GM13977 (cell line): ENCODE measurements at regions not wholly inside any gene's neighbourhood (a gene's known extent, or its start where the extent isn't known, plus 50 kb on each side); places are given as distances from the start of the nearest gene placed in this dataset.

Experiments
- DNase-seq: peaks from one replicate; pipeline ENCODE4 v3.0.0; 2012; ENCODE audit warnings: low spot score
- CTCF ChIP-seq: IDR thresholded peaks from 2 replicates; pipeline ENCODE4 v1.5.1; 2012; ENCODE audit warnings: mild to moderate bottlenecking, control low read depth; ENCODE audit not compliant: insufficient read depth; ENCODE audit errors: extremely low read depth, missing control alignments
- in situ Hi-C: fragments of 300-500 bp; cut with MboI; formaldehyde crosslinking; loops from one replicate; pipeline ENCODE4 v1.12.0; 2022; ENCODE audit warnings: low sequenced_read_pairs, low pct_unique_long_range_greater_than_20kb, mixed read lengths, inconsistent platforms; ENCODE audit not compliant: unreplicated experiment

GRCh38 chr12:19584732-19585131 is 145.4 kb downstream of the AEBP2 start:
- in situ Hi-C loops, result no loop called here
- TF ChIP-seq CTCF, result no peak
- no peak for DNase-seq

GRCh38 chr12:19588951-19589350 is 149.7 kb downstream of the AEBP2 start:
- no peak for DNase-seq
- TF ChIP-seq CTCF, result no peak
- in situ Hi-C loops, result no loop called here

- no peak for DNase-seq
- no peak for TF ChIP-seq CTCF
- in situ Hi-C loops, result no loop called here
These were observed 152.7 kb downstream of the AEBP2 start for GRCh38 chr12:19591951-19592350.

- no peak for DNase-seq
- in situ Hi-C loops, result no loop called here
- no peak for TF ChIP-seq CTCF
These were observed 157.3 kb downstream of the AEBP2 start for GRCh38 chr12:19596434-19597166.

- no peak for TF ChIP-seq CTCF
- DNase-seq, result no peak
- in situ Hi-C loops, result no loop called here
These were observed 158.1 kb downstream of the AEBP2 start for GRCh38 chr12:19597167-19598026.

GRCh38 chr12:19605720-19606119 is 166.4 kb downstream of the AEBP2 start:
- no peak for DNase-seq
- TF ChIP-seq CTCF, result no peak
- in situ Hi-C loops, result no loop called here
